GM23338 (cell line): ENCODE measurements at regions not wholly inside any gene's neighbourhood (a gene's known extent, or its start where the extent isn't known, plus 50 kb on each side); places are given as distances from the start of the nearest gene placed in this dataset.

ENCODE experiments used
- ATAC-seq: fragments of 200-7000 bp; cut with Tn5 transposase; 3 replicates; pipeline ENCODE4 v1.9.1; 2020
- DNase-seq: peaks from one replicate; pipeline ENCODE4 v3.0.0-alpha.2; 2015; ENCODE audit warnings: low spot score
- H2AFZ ChIP-seq: fragments of 200-600 bp; sonication (generic); 2 replicates; pipeline ENCODE4 v1.8.0; 2016; ENCODE audit warnings: antibody characterized with exemption, mild to moderate bottlenecking, moderate library complexity
- H3F3A ChIP-seq: fragments of 200-600 bp; sonication (generic); replicated peaks from 2 replicates; pipeline ENCODE4 v1.8.0; 2017; ENCODE audit warnings: antibody characterized with exemption, mixed run types, low read depth
- H3K27ac ChIP-seq: fragments of 200-600 bp; sonication (generic); 2 replicates; pipeline ENCODE4 v1.6.1; 2016; ENCODE audit warnings: low read depth
- H3K27me3 ChIP-seq: fragments of 200-600 bp; sonication (generic); 2 replicates; pipeline ENCODE4 v1.8.0; 2016; ENCODE audit warnings: mild to moderate bottlenecking, mixed run types, moderate library complexity; ENCODE audit not compliant: insufficient read depth
- H3K36me3 ChIP-seq: fragments of 200-600 bp; sonication (generic); 2 replicates; pipeline ENCODE4 v1.8.0; 2016; ENCODE audit warnings: mild to moderate bottlenecking; ENCODE audit not compliant: insufficient read depth
- H3K4me1 ChIP-seq: fragments of 200-600 bp; sonication (generic); 2 replicates; pipeline ENCODE4 v1.8.0; 2016; ENCODE audit warnings: mild to moderate bottlenecking, moderate library complexity; ENCODE audit not compliant: insufficient read depth
- H3K4me2 ChIP-seq: fragments of 200-600 bp; sonication (generic); 2 replicates; pipeline ENCODE4 v1.7.1; 2017; ENCODE audit warnings: mixed run types
- H3K4me3 ChIP-seq: fragments of 200-600 bp; sonication (generic); 2 replicates; pipeline ENCODE4 v1.6.1; 2016; ENCODE audit warnings: mixed run types
- H3K79me2 ChIP-seq: fragments of 200-600 bp; sonication (generic); replicated peaks from 2 replicates; pipeline ENCODE4 v1.8.0; 2017; ENCODE audit warnings: mild to moderate bottlenecking; ENCODE audit not compliant: insufficient read depth
- H3K9me2 ChIP-seq: fragments of 200-600 bp; sonication (generic); 2 replicates; pipeline ENCODE4 v1.8.0; 2017; ENCODE audit not compliant: insufficient read depth
- H4K20me1 ChIP-seq: fragments of 200-600 bp; sonication (generic); replicated peaks from 2 replicates; pipeline ENCODE4 v1.8.0; 2017; ENCODE audit warnings: mild to moderate bottlenecking; ENCODE audit not compliant: insufficient read depth
- H3K27ac Mint-ChIP-seq: 2 replicates; pipeline ENCODE4 v1.8.0; 2020; ENCODE audit warnings: inconsistent platforms, mild to moderate bottlenecking, moderate library complexity, mixed read lengths
- H3K27me3 Mint-ChIP-seq: 3 replicates; pipeline ENCODE4 v1.8.0; 2022; ENCODE audit warnings: low read depth, mild to moderate bottlenecking, moderate library complexity, mixed read lengths, inconsistent platforms; ENCODE audit not compliant: insufficient read depth, poor library complexity
- H3K36me3 Mint-ChIP-seq: 3 replicates; pipeline ENCODE4 v1.8.0; 2021; ENCODE audit warnings: low read depth, mild to moderate bottlenecking, inconsistent platforms, moderate library complexity, mixed read lengths
- H3K4me1 Mint-ChIP-seq: 3 replicates; pipeline ENCODE4 v1.8.0; 2020; ENCODE audit warnings: mild to moderate bottlenecking, inconsistent platforms, mixed read lengths
- H3K4me3 Mint-ChIP-seq: 3 replicates; pipeline ENCODE4 v1.8.0; 2021; ENCODE audit warnings: moderate library complexity, mild to moderate bottlenecking, inconsistent platforms, mixed read lengths
- H3K9me3 Mint-ChIP-seq: 3 replicates; pipeline ENCODE4 v1.8.0; 2020; ENCODE audit warnings: moderate library complexity, mild to moderate bottlenecking, inconsistent platforms, mixed read lengths
- CREB1 ChIP-seq: fragments of 250-450 bp; sonication (Bioruptor Pico); IDR thresholded peaks from 2 replicates; pipeline ENCODE4 v1.5.0; 2020; ENCODE audit warnings: low read depth, mild to moderate bottlenecking, moderate library complexity
- CTCF ChIP-seq, 2 experiments: fragments of 200-600 bp in 1 of 2; sonication (generic) in 1 of 2; conservative IDR thresholded peaks; 2 replicates each; pipeline versions ENCODE4 v1.5.1 to v1.6.1; 2016 to 2017; ENCODE audit warnings: antibody characterized with exemption in 2 of 2, low read depth in 2 of 2, mild to moderate bottlenecking in 2 of 2, moderate library complexity in 1 of 2
- POLR2AphosphoS5 ChIP-seq: IDR thresholded peaks from 2 replicates; pipeline ENCODE4 v1.6.1; 2016; ENCODE audit warnings: antibody characterized with exemption, low read depth
- STAT1 ChIP-seq: IDR thresholded peaks from one replicate; pipeline ENCODE4 v1.6.1; 2016; ENCODE audit warnings: antibody characterized with exemption; ENCODE audit not compliant: unreplicated experiment
- ZNF462 ChIP-seq: fragments of 250-450 bp; sonication (Bioruptor Pico); IDR thresholded peaks from 2 replicates; pipeline ENCODE4 v1.5.0; 2020; ENCODE audit warnings: mild to moderate bottlenecking, moderate library complexity

- Histone ChIP-seq H3K36me3 (no peaks in the 10 kb centered on the region), H3K4me3 (no peak overlapping the region), H4K20me1 (no peaks in the 10 kb centered on the region), H3K4me1 (no peaks in the 10 kb centered on the region), H3K9me2 (no peaks in the 10 kb centered on the region), H3K79me2 (no peaks in the 10 kb centered on the region), H3K4me2 (no peak overlapping the region), H2AFZ (no peak overlapping the region), H3F3A (no peaks in the 10 kb centered on the region), H3K27me3 (no peaks in the 10 kb centered on the region), H3K27ac (no peak overlapping the region)
- Mint-ChIP-seq H3K4me3 (no peak overlapping the region), H3K9me3 (no peaks in the 10 kb centered on the region), H3K36me3 (no peaks in the 10 kb centered on the region), H3K27me3 (no peaks in the 10 kb centered on the region), H3K4me1 (peaks cover 4% of the 10 kb centered on the region; the same call in 2 of the 3 replicates), H3K27ac (no peak overlapping the region)
- ATAC-seq (no peak), DNase-seq (no peak)
- TF ChIP-seq ZNF462 (CRISPR knock-in tag) (no peak), CREB1 (CRISPR knock-in tag) (no peak), STAT1 (no peak)
Observed at GRCh38 chr4:123217664-123218063, 178.9 kb upstream of the SPRY1 start.

GRCh38 chr4:123218981-123219380 is 177.6 kb upstream of the SPRY1 start:
- Mint-ChIP-seq H3K27me3 (no peaks in the 10 kb centered on the region), H3K27ac (no peak overlapping the region), H3K36me3 (no peaks in the 10 kb centered on the region), H3K4me1 (peaks cover 3% of the 10 kb centered on the region; the same call in 2 of the 3 replicates), H3K9me3 (peaks cover 3% of the 10 kb centered on the region; the same call in 1 of the 3 replicates), H3K4me3 (no peak overlapping the region)
- Histone ChIP-seq H3K36me3 (no peaks in the 10 kb centered on the region), H3K9me2 (no peaks in the 10 kb centered on the region), H3K27me3 (no peaks in the 10 kb centered on the region), H3K4me2 (no peak overlapping the region), H3K4me3 (no peak overlapping the region), H3K27ac (no peak overlapping the region), H4K20me1 (no peaks in the 10 kb centered on the region), H3K4me1 (no peaks in the 10 kb centered on the region), H3K79me2 (no peaks in the 10 kb centered on the region), H2AFZ (no peak overlapping the region), H3F3A (no peaks in the 10 kb centered on the region)
- TF ChIP-seq CTCF (conservative IDR thresholded peaks at IDR 0.05; ENCODE audit: low read depth in 2 of 2) (no peak), POLR2AphosphoS5 (no peak)
- no peak; the same call in 2 of the 3 replicates for ATAC-seq
- DNase-seq, result no peak
